BLaER1 treated with 17β-estradiol and CSF1 and Interleukin-3, amounts not matched to agents 10 nM and 100 nM (cell line): ENCODE measurements at regions not wholly inside any gene's neighbourhood (a gene's known extent, or its start where the extent isn't known, plus 50 kb on each side); places are given as distances from the start of the nearest gene placed in this dataset.

Experiments
- H3K27ac ChIP-seq, 11 experiments: shearing (Covaris generic); formaldehyde crosslinking; 2 replicates each; pipeline ENCODE4 v1.8.1; 2022
- H3K27me3 ChIP-seq, 11 experiments: shearing (Covaris generic); formaldehyde crosslinking; 2 replicates each; pipeline ENCODE4 v1.8.1; 2022
- H3K36me3 ChIP-seq, 11 experiments: shearing (Covaris generic); formaldehyde crosslinking; 2 replicates each; pipeline ENCODE4 v1.8.1; 2022
- H3K4me1 ChIP-seq, 10 experiments: shearing (Covaris generic); formaldehyde crosslinking; 2 replicates each; pipeline ENCODE4 v1.8.1; 2022
- H3K4me2 ChIP-seq, 11 experiments: shearing (Covaris generic); formaldehyde crosslinking; 2 replicates each; pipeline ENCODE4 v1.8.1; 2022
- H3K4me3 ChIP-seq, 10 experiments: shearing (Covaris generic); formaldehyde crosslinking; 2 replicates each; pipeline ENCODE4 v1.8.1; 2022
- H3K9ac ChIP-seq, 11 experiments: shearing (Covaris generic); formaldehyde crosslinking; 2 replicates each; pipeline ENCODE4 v1.8.1; 2022
- H3K9me3 ChIP-seq, 11 experiments: shearing (Covaris generic); formaldehyde crosslinking; replicated peaks in 1 of 11; 2 replicates each; pipeline ENCODE4 v1.8.1; 2022
- H4K20me1 ChIP-seq, 11 experiments: shearing (Covaris generic); formaldehyde crosslinking; 2 replicates each; pipeline ENCODE4 v1.8.1; 2022
- Cebpa-rat ChIP-seq, 11 experiments: shearing (Covaris generic); IDR thresholded peaks; 2 replicates each; pipeline ENCODE4 v1.8.1; 2022

DNA sequence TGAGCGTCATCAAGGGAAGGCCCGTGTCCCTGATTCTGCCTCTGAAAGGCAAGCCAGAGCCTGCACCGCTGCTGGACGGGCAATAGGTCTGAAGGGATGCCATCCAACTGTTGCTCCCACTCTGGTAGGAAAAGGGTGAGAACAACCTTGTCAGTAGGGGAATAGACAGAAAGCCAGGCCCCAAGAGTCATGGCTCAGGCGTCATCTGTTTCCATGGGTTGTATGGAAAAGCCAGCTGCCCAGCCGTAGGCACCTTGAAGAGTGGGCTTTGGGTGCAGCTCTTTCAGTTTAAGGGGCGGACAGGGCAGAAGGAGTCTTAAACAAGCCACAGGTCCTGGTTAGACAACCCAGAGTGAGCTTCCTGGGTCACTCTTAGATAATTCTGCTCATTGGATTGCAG is 66.5 kb downstream of the RNF6 start:
- no peak for TF ChIP-seq Cebpa-rat (IDR thresholded peaks at IDR 0.05)
- no peak overlapping the region for H3K9ac ChIP-seq

GRCh38 chr13:26133851-26134250 is 82.0 kb upstream of the SHISA2 start:
- Histone ChIP-seq H3K4me2 (no peak overlapping the region), H4K20me1 (no peaks in the 10 kb centered on the region), H3K4me1 (no peaks in the 10 kb centered on the region), H3K4me3 (no peak overlapping the region), H3K36me3 (no peaks in the 10 kb centered on the region), H3K27me3 (no peaks in the 10 kb centered on the region), H3K9ac (no peak overlapping the region), H3K27ac (no peak overlapping the region), H3K9me3 (peaks cover 0 to 6% (median 0%) of the 10 kb centered on the region in 11 experiments; a peak in 2 of 22 replicates)
- TF ChIP-seq Cebpa-rat (IDR thresholded peaks at IDR 0.05) = peak in 8 of 11 experiments; percentile 48 to 89 (median 60); a peak in 12 of 22 replicates

More for the DNA sequence above, 66.5 kb downstream of the RNF6 start:
- Histone ChIP-seq H3K4me2 (no peak overlapping the region), H3K36me3 (no peaks in the 10 kb centered on the region), H3K4me1 (no peaks in the 10 kb centered on the region), H3K27ac (no peak overlapping the region), H4K20me1 (no peaks in the 10 kb centered on the region), H3K9me3 (no peaks in the 10 kb centered on the region), H3K4me3 (no peak overlapping the region), H3K27me3 (no peaks in the 10 kb centered on the region)

DNA sequence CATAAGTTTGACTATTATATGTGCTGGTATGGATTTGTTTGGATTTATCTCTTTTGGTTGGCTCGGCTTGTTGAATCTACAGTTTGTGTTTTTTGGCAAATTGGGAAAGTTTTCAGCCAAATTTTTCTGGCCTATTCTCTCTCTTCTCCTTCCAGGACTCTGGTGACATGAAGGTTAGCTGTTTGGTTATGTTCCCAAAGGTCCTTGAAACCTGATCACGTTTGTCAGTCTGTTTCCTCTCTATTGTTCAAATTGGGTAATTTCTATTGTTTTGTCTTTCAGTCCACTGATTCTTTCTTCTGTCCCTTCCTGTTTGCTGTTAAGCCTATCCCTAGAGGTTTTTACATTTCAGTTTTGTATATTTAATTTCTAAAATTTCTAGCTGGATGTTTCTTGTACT is 81.5 kb upstream of the SHISA2 start:
- no peaks in the 10 kb centered on the region for H3K4me1 ChIP-seq
- TF ChIP-seq Cebpa-rat (IDR thresholded peaks at IDR 0.05) = no peak
- H3K27me3 ChIP-seq = no peaks in the 10 kb centered on the region
- H3K9ac ChIP-seq = no peak overlapping the region
- no peaks in the 10 kb centered on the region for H3K36me3 ChIP-seq
- peaks cover 0 to 6% (median 0%) of the 10 kb centered on the region in 11 experiments; a peak in 2 of 22 replicates for H3K9me3 ChIP-seq
- no peak overlapping the region for H3K27ac ChIP-seq
- H3K4me2 ChIP-seq = no peak overlapping the region
- H3K4me3 ChIP-seq = no peak overlapping the region
- H4K20me1 ChIP-seq = no peaks in the 10 kb centered on the region

DNA sequence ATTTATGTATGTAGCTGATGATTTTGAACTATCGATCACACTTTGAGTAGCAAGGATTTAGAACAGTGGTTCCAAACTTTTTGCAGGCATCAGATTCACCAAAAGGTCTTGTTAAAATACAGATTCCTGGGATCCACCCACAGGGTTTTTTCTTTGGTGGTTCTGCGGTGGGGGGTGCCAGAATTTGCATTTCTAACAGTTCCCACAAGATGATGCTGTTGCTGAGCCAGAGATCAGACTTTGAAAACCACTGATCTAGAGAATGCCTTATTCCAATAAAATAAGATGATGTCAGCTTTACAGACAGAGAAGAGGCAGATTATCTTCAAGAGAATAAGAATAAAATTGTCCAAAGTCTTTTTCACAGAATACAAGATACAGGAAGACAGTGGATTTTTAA is 80.9 kb upstream of the SHISA2 start:
- Histone ChIP-seq H3K27ac (no peak overlapping the region), H3K9me3 (peaks cover 0 to 2% (median 0%) of the 10 kb centered on the region in 11 experiments; a peak in 1 of 22 replicates), H4K20me1 (no peaks in the 10 kb centered on the region), H3K36me3 (no peaks in the 10 kb centered on the region), H3K27me3 (no peaks in the 10 kb centered on the region), H3K9ac (no peak overlapping the region), H3K4me2 (no peak overlapping the region), H3K4me3 (no peak overlapping the region), H3K4me1 (no peaks in the 10 kb centered on the region)
- no peak for TF ChIP-seq Cebpa-rat (IDR thresholded peaks at IDR 0.05)

DNA sequence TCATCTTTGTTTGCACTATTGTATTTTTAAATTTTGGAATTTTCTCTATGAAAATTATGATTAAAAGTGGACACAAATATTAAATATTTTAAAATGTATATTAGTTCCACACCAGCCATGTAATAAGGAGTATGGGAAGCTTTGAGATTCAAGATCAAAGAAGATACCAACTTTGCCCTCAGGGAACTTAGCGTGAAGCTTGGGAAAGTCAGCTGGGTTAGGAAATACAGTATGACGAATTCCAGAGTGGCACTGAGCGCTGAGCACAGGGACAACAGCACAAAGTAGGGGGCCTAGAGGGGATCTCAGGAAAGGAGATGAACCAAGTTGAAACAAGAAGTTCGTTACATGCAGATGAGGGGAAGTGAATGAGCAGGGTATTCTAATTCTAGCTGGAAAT is 76.9 kb upstream of the SHISA2 start:
- Histone ChIP-seq H3K27me3 (no peaks in the 10 kb centered on the region), H3K27ac (no peak overlapping the region)

DNA sequence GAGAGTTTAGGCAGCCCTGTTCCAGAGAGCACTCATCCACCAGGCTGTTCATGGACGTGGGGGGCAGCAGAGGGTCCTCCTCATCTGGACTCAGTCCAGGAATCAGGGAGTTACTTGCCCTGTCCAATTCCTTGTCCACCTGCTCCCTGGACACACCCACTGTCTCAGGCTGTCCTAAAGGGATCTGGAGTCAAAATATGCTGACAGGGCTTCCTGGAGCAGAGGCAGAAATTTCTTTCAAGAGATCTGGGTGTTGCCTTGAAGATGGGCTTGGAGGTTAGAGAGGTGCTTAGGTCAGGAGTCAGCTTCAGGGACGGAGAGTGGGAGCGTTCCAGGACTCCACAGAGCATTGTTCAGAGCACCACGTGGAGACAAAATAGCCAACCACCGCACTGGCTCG is 65.8 kb upstream of the SHISA2 start:
- TF ChIP-seq Cebpa-rat (IDR thresholded peaks at IDR 0.05) = no peak
- Histone ChIP-seq H3K4me2 (no peak overlapping the region), H3K9ac (no peak overlapping the region), H3K9me3 (no peaks in the 10 kb centered on the region), H3K36me3 (no peaks in the 10 kb centered on the region), H4K20me1 (no peaks in the 10 kb centered on the region), H3K27me3 (no peaks in the 10 kb centered on the region), H3K4me1 (no peaks in the 10 kb centered on the region), H3K4me3 (no peak overlapping the region), H3K27ac (no peak overlapping the region)

More for the DNA sequence above, 76.9 kb upstream of the SHISA2 start:
- no peaks in the 10 kb centered on the region for H3K4me1 ChIP-seq
- no peak for TF ChIP-seq Cebpa-rat (IDR thresholded peaks at IDR 0.05)
- no peak overlapping the region for H3K9ac ChIP-seq
- H3K4me2 ChIP-seq = no peak overlapping the region
- no peak overlapping the region for H3K4me3 ChIP-seq
- H4K20me1 ChIP-seq = no peaks in the 10 kb centered on the region
- H3K36me3 ChIP-seq = no peaks in the 10 kb centered on the region
- no peaks in the 10 kb centered on the region for H3K9me3 ChIP-seq

DNA sequence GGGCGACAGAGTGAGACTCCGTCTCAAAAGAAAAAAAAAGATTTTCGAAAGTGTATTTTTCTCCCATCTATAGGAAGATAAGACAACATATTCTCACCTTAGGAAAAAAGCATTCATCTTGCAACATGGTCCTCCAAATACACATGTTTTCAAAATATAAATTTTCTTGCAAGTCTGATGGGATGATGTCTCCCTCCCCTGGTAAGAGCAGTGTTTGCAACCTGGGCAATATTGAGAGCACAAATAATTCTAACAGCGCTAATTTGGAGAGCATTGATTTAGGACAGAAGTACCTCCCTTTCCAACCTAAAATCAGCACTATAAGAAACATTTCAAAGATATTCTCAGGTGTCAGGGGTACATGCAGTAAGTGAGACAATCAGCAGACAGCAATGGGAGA is 61.0 kb upstream of the SHISA2 start:
- H3K4me2 ChIP-seq = no peak overlapping the region
- TF ChIP-seq Cebpa-rat (IDR thresholded peaks at IDR 0.05) = no peak
- H3K4me1 ChIP-seq = no peaks in the 10 kb centered on the region
- H3K27me3 ChIP-seq = no peaks in the 10 kb centered on the region
- no peaks in the 10 kb centered on the region for H3K9me3 ChIP-seq
- no peak overlapping the region for H3K4me3 ChIP-seq
- H3K27ac ChIP-seq = no peak overlapping the region
- no peaks in the 10 kb centered on the region for H3K36me3 ChIP-seq
- H4K20me1 ChIP-seq = no peaks in the 10 kb centered on the region
- H3K9ac ChIP-seq = no peak overlapping the region

DNA sequence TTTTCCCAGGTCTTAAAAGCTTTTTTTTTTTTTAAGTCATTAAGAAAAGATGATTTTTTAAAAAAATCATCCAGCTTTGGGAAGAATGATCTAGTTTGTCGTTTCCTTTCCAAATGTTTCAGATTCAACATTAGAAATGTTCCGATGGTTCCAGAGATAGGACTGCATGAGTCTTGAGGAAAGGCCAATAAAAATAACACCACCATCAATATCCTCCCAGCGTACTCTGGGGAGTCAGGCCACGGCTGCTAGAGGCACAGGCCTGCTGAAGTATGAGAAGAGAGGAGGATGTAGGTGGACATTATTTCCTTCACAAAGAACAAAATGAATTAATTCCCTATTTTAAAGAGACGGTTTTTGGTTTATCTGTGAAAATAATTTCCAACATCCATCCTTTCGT is 60.0 kb upstream of the SHISA2 start:
- H3K27me3 ChIP-seq = no peaks in the 10 kb centered on the region
- TF ChIP-seq Cebpa-rat (IDR thresholded peaks at IDR 0.05) = no peak
- no peak overlapping the region for H3K9ac ChIP-seq
- H3K4me2 ChIP-seq = no peak overlapping the region
- no peaks in the 10 kb centered on the region for H4K20me1 ChIP-seq
- no peaks in the 10 kb centered on the region for H3K9me3 ChIP-seq
- H3K4me1 ChIP-seq = no peaks in the 10 kb centered on the region
- H3K36me3 ChIP-seq = no peaks in the 10 kb centered on the region
- H3K27ac ChIP-seq = no peak overlapping the region
- no peak overlapping the region for H3K4me3 ChIP-seq
